Nephron (organoid): ENCODE measurements at regions not wholly inside any gene's neighbourhood (a gene's known extent, or its start where the extent isn't known, plus 50 kb on each side); places are given as distances from the start of the nearest gene placed in this dataset.
A peak's percentile ranks its signal among the peaks of the same experiment; 100 is the strongest.

Source experiments
- H3K27ac Mint-ChIP-seq, 3 experiments: 2 replicates each; pipeline ENCODE4 v1.8.0; 2020; ENCODE audit warnings: mixed read lengths in 3 of 3, mild to moderate bottlenecking in 2 of 3, moderate library complexity in 1 of 3
- H3K27me3 Mint-ChIP-seq: 2 replicates; pipeline ENCODE4 v1.8.0; 2021; ENCODE audit warnings: low read depth, mild to moderate bottlenecking, moderate library complexity, mixed read lengths
- H3K36me3 Mint-ChIP-seq: 2 replicates; pipeline ENCODE4 v1.8.0; 2020; ENCODE audit warnings: low read depth, mixed read lengths
- H3K4me1 Mint-ChIP-seq: 2 replicates; pipeline ENCODE4 v1.8.0; 2020; ENCODE audit warnings: mixed read lengths
- H3K4me3 Mint-ChIP-seq, 3 experiments: 2 replicates each; pipeline ENCODE4 v1.8.0; 2020; ENCODE audit warnings: mild to moderate bottlenecking in 3 of 3, mixed read lengths in 3 of 3, moderate library complexity in 2 of 3
- H3K9me3 Mint-ChIP-seq: 2 replicates; pipeline ENCODE4 v1.8.0; 2020; ENCODE audit warnings: mixed read lengths
- TF ChIP-seq, protein P1 (sequence below), 3 experiments: fragments of 200-600 bp; sonication (generic); IDR thresholded peaks; one replicate each; pipeline ENCODE4 v1.5.0; 2021; ENCODE audit warnings: antibody characterized with exemption in 3 of 3; ENCODE audit not compliant: unreplicated experiment in 3 of 3

DNA sequence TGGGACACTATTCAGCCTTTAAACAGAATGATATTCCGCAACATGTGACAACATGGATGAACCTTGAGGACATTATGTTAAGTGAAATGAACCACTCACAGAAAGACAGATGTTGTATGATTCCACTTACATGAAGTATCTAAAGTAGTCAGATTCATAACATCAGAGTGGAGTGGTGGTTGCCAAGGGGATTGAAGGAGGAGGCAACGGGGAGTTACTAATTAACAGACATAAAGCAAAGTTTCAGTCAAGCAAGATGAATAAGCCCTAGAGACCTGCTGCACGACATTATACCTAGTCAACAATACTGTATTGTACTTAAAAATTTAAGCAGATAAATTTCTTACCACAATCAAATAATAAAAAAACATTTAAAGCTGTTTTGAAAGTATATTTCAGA, 105.0 kb upstream of the NR0B1 start:
- H3K4me3 Mint-ChIP-seq, result no peak overlapping the region
- H3K27ac Mint-ChIP-seq, result peak overlapping the region; percentile 4 to 80 (median 79)
- H3K9me3 Mint-ChIP-seq, result no peaks in the 10 kb centered on the region
- TF ChIP-seq, protein P1, sequence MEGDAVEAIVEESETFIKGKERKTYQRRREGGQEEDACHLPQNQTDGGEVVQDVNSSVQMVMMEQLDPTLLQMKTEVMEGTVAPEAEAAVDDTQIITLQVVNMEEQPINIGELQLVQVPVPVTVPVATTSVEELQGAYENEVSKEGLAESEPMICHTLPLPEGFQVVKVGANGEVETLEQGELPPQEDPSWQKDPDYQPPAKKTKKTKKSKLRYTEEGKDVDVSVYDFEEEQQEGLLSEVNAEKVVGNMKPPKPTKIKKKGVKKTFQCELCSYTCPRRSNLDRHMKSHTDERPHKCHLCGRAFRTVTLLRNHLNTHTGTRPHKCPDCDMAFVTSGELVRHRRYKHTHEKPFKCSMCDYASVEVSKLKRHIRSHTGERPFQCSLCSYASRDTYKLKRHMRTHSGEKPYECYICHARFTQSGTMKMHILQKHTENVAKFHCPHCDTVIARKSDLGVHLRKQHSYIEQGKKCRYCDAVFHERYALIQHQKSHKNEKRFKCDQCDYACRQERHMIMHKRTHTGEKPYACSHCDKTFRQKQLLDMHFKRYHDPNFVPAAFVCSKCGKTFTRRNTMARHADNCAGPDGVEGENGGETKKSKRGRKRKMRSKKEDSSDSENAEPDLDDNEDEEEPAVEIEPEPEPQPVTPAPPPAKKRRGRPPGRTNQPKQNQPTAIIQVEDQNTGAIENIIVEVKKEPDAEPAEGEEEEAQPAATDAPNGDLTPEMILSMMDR (IDR thresholded peaks at IDR 0.05; ENCODE audit: unreplicated experiment in 3 of 3), result no peak
- peaks cover 10% of the 10 kb centered on the region for H3K4me1 Mint-ChIP-seq
- H3K36me3 Mint-ChIP-seq, result no peaks in the 10 kb centered on the region
- peaks cover 5% of the 10 kb centered on the region for H3K27me3 Mint-ChIP-seq

DNA sequence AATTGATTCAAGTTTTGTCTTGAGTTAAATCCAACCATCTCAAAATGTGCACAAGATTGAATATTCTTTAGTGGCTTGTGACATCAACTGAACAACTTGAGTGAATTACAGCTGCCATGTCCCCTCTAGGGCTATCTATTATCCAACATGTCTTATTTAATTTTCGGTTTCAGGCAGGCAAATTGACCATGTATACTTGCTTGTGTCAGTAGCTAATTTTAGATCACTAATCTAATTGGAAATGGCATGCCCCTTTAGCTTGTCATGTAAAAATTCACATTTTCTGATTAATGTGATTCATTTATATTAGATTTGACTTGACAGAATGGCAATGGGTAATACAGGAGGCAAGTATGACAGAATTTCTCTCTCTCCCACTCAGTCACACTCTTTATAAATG, 93.2 kb upstream of the NR0B1 start:
- Mint-ChIP-seq H3K4me1 (no peaks in the 10 kb centered on the region), H3K27ac (no peak overlapping the region), H3K27me3 (no peaks in the 10 kb centered on the region), H3K4me3 (no peak overlapping the region), H3K36me3 (no peaks in the 10 kb centered on the region), H3K9me3 (no peaks in the 10 kb centered on the region)
- TF ChIP-seq, protein P1 (IDR thresholded peaks at IDR 0.05; ENCODE audit: unreplicated experiment in 3 of 3), result no peak

DNA sequence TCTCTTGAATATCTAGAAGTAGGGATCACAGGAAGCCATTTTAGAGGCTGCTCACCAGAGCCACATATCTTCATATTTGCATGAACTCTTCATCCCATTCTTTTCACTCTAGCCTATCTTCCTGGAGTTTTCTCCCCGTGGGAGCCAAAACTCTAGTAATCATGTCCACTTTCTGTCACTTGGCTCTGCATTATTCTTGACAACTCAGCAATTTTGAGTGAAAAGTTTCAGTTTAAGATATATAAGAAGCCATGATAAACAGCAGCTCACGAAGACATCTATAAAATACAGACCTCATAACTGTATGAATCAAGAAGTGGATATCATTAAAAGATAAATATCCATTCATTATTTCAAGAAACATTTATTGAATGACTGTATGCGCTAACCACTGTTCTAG, 79.1 kb upstream of the NR0B1 start:
- Mint-ChIP-seq H3K4me3 (no peak overlapping the region), H3K9me3 (no peaks in the 10 kb centered on the region)

DNA sequence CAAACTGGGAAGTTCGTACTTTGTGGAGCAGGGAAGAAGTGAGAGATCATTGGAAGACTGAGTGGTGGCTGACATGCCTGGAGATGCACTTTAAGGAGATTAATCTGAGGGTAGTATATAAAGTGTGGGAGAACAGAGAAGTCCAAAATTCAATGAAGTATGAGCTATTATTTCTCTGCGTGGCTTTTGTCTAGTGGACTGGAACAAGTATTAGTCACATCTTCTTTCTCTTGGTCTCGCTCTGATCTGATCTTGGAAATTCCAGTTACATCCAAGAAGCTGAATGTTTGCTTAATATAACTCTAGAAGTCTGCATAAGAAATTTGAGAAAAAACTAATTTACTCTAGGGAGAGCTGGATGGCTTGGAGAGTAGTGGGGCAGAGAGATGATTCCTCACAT, 64.8 kb upstream of the NR0B1 start:
- no peaks in the 10 kb centered on the region for H3K4me1 Mint-ChIP-seq
- no peak overlapping the region for H3K27ac Mint-ChIP-seq
- H3K36me3 Mint-ChIP-seq, result no peaks in the 10 kb centered on the region
- TF ChIP-seq, protein P1 (IDR thresholded peaks at IDR 0.05; ENCODE audit: unreplicated experiment in 3 of 3), result no peak
- H3K9me3 Mint-ChIP-seq, result peaks cover 6% of the 10 kb centered on the region
- no peak overlapping the region for H3K4me3 Mint-ChIP-seq
- no peaks in the 10 kb centered on the region for H3K27me3 Mint-ChIP-seq

More for the DNA sequence above, 79.1 kb upstream of the NR0B1 start:
- no peaks in the 10 kb centered on the region for H3K36me3 Mint-ChIP-seq
- H3K27me3 Mint-ChIP-seq, result no peaks in the 10 kb centered on the region
- TF ChIP-seq, protein P1 (IDR thresholded peaks at IDR 0.05; ENCODE audit: unreplicated experiment in 3 of 3), result no peak
- no peaks in the 10 kb centered on the region for H3K4me1 Mint-ChIP-seq
- H3K27ac Mint-ChIP-seq, result no peak overlapping the region

DNA sequence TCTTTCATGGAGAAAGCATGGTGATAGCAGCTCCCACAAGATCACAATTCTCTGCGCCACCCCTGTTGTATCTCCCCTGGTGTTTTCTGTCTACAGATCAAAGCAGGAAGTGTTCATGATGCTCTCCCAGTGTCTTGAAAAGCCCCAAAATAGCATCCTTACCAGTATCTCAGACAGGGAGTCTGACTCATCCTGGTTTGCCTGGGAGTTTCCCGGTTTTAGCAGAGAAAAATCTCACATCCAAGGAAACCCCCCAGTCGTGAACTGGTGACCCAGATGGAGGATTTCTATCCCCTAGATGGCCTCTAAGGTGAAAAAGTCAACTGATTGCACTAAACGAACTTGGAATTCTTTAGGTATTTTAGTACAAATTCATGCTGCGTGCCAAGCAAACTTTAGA, 64.3 kb upstream of the NR0B1 start:
- H3K27ac Mint-ChIP-seq, result no peak overlapping the region
- TF ChIP-seq, protein P1 (IDR thresholded peaks at IDR 0.05; ENCODE audit: unreplicated experiment in 3 of 3), result no peak
- H3K36me3 Mint-ChIP-seq, result no peaks in the 10 kb centered on the region
- H3K9me3 Mint-ChIP-seq, result peaks cover 2% of the 10 kb centered on the region
- H3K4me1 Mint-ChIP-seq, result no peaks in the 10 kb centered on the region
- no peaks in the 10 kb centered on the region for H3K27me3 Mint-ChIP-seq
- no peak overlapping the region for H3K4me3 Mint-ChIP-seq

DNA sequence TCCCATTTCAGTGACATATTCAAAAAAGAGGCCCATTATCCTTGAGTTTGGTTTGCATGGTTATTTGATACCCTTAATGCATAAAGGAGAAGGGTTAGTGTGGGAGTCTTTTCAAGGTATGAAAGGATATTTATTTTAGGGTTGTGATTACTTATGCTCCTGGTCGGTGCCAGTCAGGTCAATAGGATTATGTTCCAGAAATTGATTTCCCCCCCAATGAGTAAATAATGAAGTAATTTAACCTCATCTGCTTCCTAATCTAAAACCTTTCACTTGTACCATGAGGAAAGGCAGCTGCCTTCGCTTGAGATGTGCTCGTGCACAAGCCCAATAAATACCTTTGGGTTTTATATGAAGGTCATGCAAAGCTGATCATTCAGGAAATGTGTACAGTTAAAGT, 55.0 kb upstream of the NR0B1 start:
- no peak overlapping the region for H3K4me3 Mint-ChIP-seq
- H3K36me3 Mint-ChIP-seq, result no peaks in the 10 kb centered on the region
- H3K4me1 Mint-ChIP-seq, result no peaks in the 10 kb centered on the region
- no peak overlapping the region for H3K27ac Mint-ChIP-seq
- TF ChIP-seq, protein P1 (IDR thresholded peaks at IDR 0.05; ENCODE audit: unreplicated experiment in 3 of 3), result no peak
- no peaks in the 10 kb centered on the region for H3K27me3 Mint-ChIP-seq
- no peaks in the 10 kb centered on the region for H3K9me3 Mint-ChIP-seq
